ENCODE measurements at regions not wholly inside any gene's neighbourhood (a gene's known extent, or its start where the extent isn't known, plus 50 kb on each side); places are given as distances from the start of the nearest gene placed in this dataset.
"Not testable (repeated sequence)": the region's sequence is repeated elsewhere in the genome, so short reads cannot be mapped to it uniquely, and the experiment has no call there.

DNA sequence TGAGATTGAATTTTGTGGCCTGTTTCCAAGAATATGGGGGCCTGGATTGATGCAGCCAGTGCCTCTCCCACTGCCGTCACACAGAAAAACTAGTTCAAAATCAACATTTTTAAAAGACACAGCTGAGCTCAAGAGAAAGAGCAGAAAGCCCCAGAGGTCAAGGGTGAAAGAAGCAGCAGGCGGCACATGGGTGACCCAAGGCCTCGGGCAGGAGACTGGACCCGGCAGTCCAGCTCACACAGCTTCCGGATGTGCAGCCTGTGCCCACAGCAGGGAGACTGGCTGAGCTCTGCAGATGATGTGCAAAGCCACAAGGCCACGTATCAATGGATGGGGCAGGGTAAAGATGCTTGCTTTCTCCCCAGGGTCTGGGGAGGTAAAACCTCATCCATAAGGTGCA is 50.4 kb upstream of the RNF32 start:
- DNase-seq (ENCODE audit: low read depth, low spot score), result no peak
- no peak overlapping the region for H3K27ac ChIP-seq

DNA sequence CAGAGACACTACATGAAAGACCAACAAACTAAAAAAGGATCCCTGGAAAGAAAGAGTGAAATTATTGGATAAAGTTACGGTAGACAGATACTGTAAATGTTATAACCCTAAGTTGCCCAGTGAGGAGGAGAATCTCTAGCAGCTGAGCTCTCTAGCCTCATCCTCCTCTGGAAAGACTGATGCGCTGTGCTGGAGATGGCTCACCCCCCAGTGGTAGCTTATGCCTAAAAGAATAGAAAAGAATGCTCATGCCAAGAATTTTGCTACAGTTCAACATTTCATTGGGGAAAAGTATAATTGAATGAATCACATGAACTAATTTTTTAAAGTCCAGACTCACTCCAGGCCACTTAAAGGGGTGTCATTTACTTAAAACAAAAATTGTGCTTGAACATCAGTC is 50.8 kb upstream of the RNF32 start:
- no peak overlapping the region for H3K27ac ChIP-seq
- no peak for DNase-seq (ENCODE audit: low read depth, low spot score)

DNA sequence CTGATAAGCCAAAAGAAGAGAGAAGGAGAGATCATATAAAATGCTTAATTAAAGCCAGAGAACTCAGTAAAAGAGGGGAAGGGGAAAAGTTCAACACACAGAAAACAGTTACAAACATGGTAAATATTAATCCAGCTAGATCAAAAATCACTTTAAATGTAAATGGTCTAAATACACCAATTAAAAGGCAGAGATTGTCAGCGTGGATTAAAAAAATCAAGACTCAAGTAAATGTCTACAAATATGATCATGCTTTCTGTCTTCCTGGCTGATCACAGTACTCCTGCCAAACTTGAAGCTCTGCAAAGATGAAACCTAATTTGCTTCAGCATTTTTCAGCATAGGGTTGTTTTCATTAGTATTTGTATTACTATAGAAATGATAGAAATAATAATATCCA is 54.6 kb upstream of the RNF32 start:
- DNase-seq (ENCODE audit: low read depth, low spot score), result no peak
- H3K27ac ChIP-seq, result no peak overlapping the region

DNA sequence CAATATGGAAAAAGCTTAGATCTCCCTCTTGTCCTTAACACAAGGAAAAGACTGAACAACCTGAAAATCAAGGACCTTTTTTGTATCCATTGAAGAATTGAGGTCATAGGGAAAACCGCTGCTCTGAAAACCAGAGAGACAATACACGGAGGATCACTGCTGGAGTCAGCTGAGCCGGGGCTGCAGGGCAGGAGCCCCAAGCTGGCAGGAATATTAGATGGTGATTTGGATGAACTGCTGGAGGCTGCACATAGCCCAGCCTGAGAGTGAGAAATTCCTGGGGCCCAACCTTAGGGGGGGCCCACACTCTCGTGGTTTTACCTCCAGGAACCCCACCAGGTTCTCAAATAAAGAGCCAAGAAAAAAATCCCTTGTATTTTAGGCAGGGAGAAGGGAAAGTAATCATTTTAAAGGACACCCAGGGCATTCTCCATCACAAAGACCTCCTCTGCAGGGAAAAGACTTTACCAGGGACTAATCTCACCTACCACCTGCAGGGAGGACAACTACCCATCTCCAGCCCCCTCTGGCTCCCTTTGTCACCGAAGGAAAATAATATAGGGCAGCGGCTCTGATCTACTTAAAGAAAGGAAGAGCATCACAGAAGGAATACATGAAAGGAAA is 55.4 kb upstream of the RNF32 start:
- H3K27ac ChIP-seq, result no peak overlapping the region
- DNase-seq (ENCODE audit: low read depth, low spot score), result no peak

DNA sequence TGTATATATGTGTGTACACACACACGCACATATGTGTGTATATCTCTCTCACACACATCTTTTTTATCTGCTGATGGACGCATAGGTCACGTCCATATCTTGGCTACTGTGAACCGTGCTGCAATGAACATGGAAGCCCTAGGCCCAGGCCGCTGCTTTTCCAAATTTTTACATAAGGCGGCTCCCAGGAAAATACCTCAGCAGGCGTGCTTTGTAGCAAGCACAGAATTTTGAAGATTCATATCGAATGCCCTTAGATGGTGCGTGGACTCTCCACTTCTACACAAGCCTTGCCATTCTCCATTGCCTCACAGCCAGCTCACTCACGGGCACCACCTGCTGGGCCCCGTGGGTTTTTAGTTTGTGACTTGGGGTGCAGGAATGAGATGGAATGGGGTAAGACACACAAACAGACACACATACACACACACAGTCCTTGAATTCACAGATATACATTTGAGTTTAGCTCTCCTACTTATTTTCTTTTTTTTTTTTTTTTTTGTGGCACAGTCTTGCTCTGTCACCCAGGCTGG is 57.9 kb upstream of the RNF32 start:
- no peak for DNase-seq (ENCODE audit: low read depth, low spot score)
- no peak overlapping the region for H3K27ac ChIP-seq

DNA sequence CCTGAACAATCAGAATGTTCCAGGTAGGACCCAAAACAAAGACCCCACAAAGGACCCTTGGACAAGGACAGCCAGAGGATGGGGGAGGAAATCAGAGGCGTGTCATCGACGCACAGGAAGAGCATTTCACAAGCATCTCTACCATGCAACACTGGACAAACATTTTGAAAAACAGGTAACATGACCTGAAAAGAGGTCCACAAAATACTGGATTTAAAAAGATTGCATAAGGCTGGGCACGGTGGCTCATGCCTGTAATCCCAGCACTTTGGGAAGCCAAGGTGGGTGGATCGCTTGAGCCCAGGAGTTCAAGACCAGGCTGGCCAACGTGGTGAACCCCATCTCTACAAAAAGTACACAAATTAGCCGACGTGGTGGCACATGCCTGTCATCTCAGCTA is 60.5 kb upstream of the RNF32 start:
- no peak overlapping the region for H3K27ac ChIP-seq
- no peak for DNase-seq (ENCODE audit: low read depth, low spot score)

DNA sequence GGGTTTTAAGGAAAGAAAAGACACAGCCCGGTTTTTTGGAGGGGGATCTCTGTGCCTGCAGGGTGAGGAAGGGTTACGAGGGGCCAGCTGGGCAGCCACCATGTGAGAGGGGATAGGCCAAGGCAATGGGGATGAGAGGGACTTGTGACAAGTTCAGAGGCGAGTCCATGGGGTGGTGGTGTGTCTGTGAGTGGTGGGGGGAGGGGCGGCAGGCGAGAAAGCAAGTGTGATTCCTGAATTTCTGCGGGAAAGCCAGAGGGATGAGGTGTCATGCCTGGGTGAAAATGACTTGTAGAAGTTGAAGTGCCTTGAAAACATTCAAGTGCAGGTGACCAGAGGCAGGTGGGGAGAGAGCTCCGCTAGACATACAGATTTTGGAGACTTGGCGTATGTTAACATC is 61.0 kb upstream of the RNF32 start:
- H3K27ac ChIP-seq, result no peak overlapping the region
- no peak for DNase-seq (ENCODE audit: low read depth, low spot score)

DNA sequence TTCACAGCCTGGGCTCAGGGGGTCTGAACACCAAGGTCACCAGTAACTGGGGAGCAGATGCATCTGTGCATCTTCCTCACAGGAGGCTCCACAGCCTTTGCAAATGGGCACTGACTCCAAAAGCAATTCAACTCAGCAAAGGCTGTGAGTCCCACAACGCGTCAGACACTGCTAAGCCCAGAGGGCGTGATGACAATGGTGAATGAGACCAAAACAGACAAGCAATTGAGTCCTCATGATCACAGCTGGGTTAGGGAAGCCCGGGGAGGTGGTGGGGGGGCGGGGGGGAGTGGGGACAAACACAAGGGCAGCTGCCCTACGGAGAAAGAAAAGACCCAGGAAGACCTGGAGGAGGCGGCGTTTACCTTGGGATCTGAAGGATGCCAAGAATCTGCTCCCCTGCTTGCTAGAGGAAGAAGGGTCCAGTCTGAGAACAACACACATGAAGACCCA is 61.6 kb upstream of the RNF32 start:
- H3K27ac ChIP-seq, result no peak overlapping the region
- DNase-seq (ENCODE audit: low read depth, low spot score), result no peak

DNA sequence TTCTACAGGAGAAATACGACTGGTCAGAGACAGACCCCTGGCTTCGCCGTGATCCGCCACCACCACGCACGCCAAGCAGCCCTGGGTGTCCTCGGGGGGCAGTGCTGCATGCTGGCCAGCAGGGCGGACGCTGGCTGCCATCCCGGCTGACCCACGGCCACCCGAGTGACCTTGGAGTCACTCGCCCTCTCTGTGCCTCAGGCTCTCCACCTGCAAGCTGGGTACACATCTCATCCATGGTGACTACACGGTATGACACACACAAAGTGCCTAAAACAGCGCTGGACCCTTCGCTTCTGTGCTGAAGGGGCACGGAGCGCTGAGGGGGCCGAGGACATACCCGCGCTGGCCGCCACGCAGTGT is 62.0 kb upstream of the RNF32 start:
- no peak overlapping the region for H3K27ac ChIP-seq
- DNase-seq (ENCODE audit: low read depth, low spot score), result no peak

DNA sequence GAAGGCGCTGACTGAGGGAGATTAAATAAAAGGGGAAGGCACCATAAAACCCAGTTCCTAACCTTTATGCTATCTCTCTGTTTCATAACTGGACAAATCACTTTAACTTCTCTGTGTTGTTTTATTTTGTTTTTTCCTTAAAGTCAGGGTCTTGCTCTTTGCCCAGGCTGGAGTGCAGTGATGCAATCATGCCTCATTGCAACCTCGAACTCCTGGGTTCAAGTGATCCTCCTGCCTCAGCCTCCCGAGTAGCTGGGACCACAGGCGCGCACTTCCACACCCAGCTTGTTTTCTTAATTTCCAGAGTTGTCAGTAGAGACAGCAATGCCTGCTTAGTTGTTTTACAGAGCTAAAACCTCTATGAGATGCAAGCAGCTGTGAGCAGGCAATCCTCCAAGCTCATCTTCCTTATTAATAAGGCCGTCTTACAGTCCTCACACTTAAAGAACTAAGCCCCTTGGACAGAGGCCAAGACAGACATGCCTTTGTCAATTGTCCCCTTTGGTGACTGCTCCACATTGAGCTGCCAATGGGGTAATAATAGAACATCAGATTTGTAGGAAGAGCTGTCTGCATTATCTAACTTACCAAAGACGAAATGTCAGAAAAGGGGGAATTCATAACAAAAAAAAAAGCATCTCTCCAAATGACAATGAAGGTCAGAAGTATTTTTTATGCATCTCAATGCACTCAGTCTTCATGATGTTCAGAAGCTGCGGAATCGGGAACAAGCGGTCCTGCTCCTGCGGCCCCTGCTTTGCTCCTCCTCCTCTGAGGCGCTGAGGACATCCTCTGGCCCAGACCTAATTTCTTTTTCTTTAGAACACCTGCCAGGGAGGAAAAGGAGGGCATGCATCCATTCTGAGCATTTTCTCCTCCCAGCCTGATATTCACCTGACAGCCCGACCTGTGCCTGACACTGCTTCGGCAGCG is 62.7 kb upstream of the RNF32 start:
- DNase-seq (ENCODE audit: low read depth, low spot score), result no peak
- H3K27ac ChIP-seq, result no peak overlapping the region

DNA sequence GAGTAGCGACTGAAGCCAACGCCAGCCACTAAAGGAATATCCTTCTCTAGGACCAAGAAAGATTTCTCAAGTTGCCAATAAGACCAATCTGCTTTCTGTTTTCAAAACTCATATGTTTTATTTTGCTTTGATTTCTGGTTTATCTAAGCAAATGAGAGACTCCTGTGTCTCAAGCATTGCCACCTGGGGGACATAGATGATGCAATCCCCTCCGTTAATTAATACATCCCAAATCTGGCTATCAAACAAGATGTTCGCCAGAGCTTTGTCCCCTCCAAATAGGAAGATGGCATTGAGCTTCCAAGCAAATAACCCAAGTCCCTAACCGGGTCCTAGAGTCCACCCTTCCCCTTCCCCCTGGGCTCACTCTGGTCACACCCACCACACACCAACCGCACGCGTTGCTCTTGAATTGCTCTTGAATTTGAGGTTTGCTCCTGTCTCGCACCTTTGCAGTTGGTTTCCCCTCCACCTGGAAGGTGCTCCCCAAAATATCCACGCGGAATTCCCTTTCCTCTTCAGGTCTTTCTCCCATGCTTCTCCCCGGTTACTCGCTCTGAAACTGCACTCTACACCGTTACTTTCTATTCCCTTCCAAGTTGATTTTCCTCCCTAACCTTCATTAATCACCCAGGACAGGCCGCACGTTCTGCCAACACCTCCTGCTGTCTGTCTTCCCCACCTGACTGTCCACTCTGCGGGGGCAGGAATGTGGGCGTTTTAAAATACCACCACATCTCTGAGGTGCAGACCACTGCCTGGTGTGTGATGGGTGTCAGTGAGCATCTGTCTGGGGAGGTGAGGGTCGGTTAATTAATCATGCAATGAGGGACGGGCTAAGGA is 64.1 kb upstream of the RNF32 start:
- H3K27ac ChIP-seq, result no peak overlapping the region
- DNase-seq (ENCODE audit: low read depth, low spot score), result no peak

DNA sequence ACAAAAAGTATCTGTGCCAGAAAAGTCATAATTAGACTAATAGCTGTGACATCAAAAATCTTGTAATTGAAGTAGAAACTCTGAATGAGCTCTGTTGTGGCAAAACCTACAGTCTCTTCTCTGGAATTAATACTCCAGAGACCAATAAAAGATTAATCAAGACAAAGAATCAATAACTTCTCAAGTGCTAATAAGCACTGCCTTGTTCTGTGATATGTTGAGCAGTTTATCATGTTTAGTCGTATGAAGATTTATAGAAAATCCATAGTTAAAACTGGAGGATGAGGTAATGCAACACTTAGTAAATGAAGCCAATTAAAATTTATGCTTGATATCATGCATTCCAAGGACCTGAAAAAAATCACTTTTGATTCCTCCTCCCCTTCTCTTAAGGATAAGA is 72.3 kb upstream of the RNF32 start:
- no peak for DNase-seq (ENCODE audit: low read depth, low spot score)
- H3K27ac ChIP-seq, result no peak overlapping the region

DNA sequence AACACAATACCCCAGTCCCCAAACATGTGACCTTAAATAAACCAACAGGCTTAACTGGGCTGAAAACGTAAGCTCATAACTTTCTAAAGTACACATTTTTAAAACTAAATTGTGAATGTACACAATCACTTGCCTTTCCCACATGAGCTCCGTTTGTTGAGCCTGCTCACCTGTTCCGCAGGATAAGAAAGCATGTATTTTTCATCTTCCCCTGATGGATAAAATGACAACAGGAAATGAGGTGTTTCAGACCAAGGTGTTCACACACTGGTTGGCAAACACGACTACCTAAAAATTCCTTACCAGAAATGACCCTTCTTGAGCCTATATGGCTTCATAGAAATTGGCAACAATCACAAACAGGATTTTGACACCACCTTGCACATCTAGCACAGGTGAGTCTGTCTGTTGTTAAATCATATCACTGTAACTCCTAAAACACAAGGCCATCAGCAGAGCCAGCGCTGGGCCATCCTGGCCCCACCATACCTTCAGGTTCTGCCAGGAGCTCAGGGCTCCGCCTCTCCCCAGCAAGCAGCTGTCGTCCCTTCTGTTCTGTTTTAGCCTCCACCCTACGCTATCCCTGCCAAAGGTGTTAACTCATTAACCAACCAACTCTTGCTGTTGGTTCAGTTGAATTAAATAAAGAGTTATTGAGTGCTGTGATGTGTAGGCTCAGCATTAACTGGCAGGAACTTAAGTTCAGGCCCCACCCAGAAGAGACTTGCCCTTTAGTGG is 73.6 kb upstream of the RNF32 start:
- DNase-seq (ENCODE audit: low read depth, low spot score), result no peak
- H3K27ac ChIP-seq, result no peak overlapping the region

DNA sequence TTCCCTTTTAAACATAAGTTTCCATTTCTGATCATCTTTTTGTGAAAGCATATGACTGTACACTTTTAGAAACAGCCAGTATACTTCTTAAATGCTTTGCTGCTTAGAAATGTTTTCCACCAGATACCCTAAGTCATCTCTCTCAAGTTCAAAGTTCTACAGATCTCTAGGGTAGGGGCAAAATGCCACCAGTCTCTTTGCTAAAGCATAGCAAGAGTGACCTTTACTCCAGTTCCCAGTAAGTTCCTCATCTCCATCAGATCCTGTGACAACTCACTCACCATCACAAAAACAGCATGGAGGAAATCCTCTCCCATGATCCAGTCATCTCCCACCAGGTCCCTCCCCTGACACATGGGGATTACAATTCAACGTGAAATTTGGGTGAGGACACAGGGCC is 75.6 kb upstream of the RNF32 start:
- not testable (repeated sequence) for DNase-seq (ENCODE audit: low read depth, low spot score)

DNA sequence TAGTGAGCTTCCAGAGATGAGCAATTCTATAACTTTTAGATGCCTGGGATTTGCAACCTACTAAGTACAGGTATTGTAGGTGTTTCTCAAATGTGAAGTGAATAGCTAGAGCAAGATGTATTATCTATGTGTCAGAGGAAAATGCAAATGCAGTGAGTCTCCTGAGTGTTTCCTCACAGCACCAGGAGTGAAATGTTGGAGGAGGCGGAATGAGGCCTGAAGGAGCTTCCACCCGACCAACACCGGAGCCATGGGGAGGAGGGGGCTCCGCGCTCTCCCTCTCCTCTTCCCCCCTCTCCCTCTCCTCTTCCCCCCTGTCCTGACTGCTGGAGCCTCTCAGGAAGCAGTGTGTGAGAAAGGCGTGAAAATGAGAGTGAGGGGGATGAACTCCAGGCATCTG is 79.9 kb upstream of the RNF32 start:
- no peak overlapping the region for H3K27ac ChIP-seq
- DNase-seq (ENCODE audit: low read depth, low spot score), result no peak

More for the DNA sequence above, 75.6 kb upstream of the RNF32 start:
- not testable (repeated sequence) for H3K27ac ChIP-seq

DNA sequence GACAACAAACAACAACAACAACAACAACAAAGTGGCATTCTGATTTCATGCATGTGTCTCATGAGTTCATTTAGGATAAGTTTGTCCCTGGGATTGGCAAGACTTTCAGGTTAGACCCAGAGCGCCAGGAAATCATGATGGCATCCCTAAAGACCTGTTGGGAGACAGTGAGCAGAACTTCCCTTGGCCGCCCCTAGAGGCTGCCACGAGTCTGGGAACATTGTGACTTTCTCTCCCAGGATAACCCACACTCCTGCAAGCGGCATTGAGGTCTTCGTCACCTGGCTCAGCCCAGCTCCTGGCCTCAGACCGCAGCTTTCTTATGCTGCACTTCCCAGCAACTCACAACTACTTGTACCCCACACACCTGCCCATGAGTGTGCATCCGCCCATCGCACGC is 80.5 kb upstream of the RNF32 start:
- no peak for DNase-seq (ENCODE audit: low read depth, low spot score)

DNA sequence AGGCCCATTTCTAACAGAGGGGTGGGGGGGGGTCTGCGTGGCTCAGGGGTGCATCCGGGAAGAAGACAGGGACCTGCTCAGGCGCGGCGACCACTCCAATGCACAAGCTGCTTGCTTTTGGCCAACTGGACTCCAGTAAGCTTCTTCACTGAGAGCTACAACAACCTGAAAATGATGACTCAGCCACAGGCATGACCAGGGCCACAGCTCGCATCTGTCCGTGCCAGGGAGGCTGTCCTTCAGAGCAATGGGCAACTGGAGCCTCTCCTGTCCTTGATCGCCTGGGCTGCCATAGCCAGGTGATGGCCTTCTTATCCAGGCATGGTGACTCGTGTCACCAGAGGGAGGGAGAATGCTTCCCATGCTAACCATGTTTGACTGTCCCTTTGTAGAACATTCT is 81.6 kb upstream of the RNF32 start:
- no peak for DNase-seq (ENCODE audit: low read depth, low spot score)

More for the DNA sequence above, 80.5 kb upstream of the RNF32 start:
- no peak overlapping the region for H3K27ac ChIP-seq

DNA sequence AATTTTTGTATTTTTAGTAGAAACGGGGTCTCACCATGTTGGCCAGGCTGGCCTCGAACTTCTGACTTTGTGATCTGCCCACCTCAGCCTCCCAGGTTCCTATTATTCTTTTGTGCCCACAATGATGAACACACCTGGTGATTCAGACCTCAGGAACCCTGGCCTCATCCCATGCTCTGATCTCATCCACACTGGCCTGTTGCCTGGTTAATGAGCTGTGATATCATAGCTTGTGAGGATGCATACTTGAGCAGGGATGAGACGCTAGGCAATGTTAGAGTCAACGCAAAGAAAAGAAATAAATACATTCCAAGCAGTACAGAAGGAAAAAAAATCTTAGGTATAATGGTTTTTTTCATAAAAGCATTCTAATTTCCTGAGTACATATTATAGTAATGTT is 82.4 kb upstream of the RNF32 start:
- no peak overlapping the region for H3K27ac ChIP-seq
- DNase-seq (ENCODE audit: low read depth, low spot score), result peak; percentile 71

More for the DNA sequence above, 81.6 kb upstream of the RNF32 start:
- H3K27ac ChIP-seq, result no peak overlapping the region

DNA sequence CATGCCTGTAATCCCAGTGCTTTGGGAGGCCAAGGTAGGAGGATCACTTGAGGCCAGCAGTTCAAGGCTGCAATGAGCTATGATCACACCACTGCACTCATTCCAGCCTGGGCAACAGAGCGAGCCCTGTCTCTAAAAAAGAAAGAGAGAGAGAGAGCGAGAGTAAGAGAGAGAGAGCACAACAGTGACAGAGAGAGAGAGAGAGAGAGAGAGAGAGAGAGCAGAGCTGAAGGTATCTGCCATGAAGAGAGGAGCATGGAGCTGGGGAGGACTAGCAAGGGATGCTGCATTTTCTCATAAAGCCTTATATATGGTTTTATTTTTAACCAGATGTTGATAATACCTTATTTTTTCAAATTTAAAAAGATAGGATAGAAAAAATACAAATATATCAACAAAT is 84.5 kb upstream of the RNF32 start:
- DNase-seq (ENCODE audit: low read depth, low spot score), result no peak
- H3K27ac ChIP-seq, result no peak overlapping the region

DNA sequence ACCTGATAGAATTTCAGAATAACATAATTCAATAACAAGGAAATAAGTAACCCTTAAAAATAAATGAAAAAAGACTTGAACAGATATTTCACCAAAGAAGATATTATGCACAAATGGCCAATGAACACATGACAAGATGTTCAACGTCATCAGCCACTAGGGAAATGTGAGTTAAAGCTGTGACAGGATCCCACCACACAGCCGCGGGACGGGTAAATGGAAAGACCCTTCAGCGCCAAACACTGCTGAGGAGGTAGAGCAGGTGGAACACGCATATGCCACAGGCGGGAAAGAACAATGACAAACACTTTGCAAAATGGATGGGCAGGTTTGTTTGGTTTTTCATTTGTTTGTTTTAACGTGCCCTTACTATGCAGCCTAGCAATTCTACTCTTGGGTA is 86.1 kb upstream of the RNF32 start:
- H3K27ac ChIP-seq, result no peak overlapping the region
- no peak for DNase-seq (ENCODE audit: low read depth, low spot score)
